Activated B cell treated with CpG ODN at 0.5 μM for 24 hours (primary cell): ENCODE measurements at regions not wholly inside any gene's neighbourhood (a gene's known extent, or its start where the extent isn't known, plus 50 kb on each side); places are given as distances from the start of the nearest gene placed in this dataset.

Experiments used
- ATAC-seq: fragments of 200-7000 bp; cut with Tn5 transposase; one replicate; pipeline ENCODE4 v1.10.0; 2021; ENCODE audit warnings: low read depth, mild to moderate bottlenecking, moderate library complexity
- CTCF ChIA-PET: fragments of 350-600 bp; sonication (Branson Sonifier 250); formaldehyde crosslinking; loops from one replicate; lab custom pipeline; 2021; ENCODE audit warnings: antibody characterized with exemption; lab: Charles Lee
- POLR2A ChIA-PET: fragments of 350-600 bp; sonication (Branson Sonifier 250); formaldehyde crosslinking; loops from one replicate; lab custom pipeline; 2021; ENCODE audit warnings: antibody characterized with exemption; lab: Charles Lee
- DNase-seq: peaks from one replicate; pipeline ENCODE4 v3.0.0; 2022
- H3K27ac Mint-ChIP-seq: one replicate; pipeline ENCODE4 v1.8.0; 2020; ENCODE audit warnings: mixed read lengths
- H3K27me3 Mint-ChIP-seq: one replicate; pipeline ENCODE4 v1.8.0; 2021; ENCODE audit warnings: mixed read lengths
- H3K36me3 Mint-ChIP-seq: one replicate; pipeline ENCODE4 v1.8.0; 2021; ENCODE audit warnings: low read depth, mixed read lengths
- H3K4me1 Mint-ChIP-seq: one replicate; pipeline ENCODE4 v1.8.0; 2021; ENCODE audit warnings: mixed read lengths
- H3K4me3 Mint-ChIP-seq: one replicate; pipeline ENCODE4 v1.8.0; 2020; ENCODE audit warnings: mild to moderate bottlenecking, mixed read lengths
- H3K9me3 Mint-ChIP-seq: one replicate; pipeline ENCODE4 v1.8.0; 2020; ENCODE audit warnings: mixed read lengths
- intact Hi-C: fragments of 100-400 bp; cut with micrococcal nuclease; formaldehyde crosslinking; loops from one replicate; pipeline ENCODE4 v1.15.1; 2024
- TF ChIP-seq, protein P1 (sequence below): fragments of 200-600 bp; IDR thresholded peaks from one replicate; pipeline ENCODE4 v1.8.0; 2022; ENCODE audit warnings: antibody characterized with exemption, mild to moderate bottlenecking

DNA sequence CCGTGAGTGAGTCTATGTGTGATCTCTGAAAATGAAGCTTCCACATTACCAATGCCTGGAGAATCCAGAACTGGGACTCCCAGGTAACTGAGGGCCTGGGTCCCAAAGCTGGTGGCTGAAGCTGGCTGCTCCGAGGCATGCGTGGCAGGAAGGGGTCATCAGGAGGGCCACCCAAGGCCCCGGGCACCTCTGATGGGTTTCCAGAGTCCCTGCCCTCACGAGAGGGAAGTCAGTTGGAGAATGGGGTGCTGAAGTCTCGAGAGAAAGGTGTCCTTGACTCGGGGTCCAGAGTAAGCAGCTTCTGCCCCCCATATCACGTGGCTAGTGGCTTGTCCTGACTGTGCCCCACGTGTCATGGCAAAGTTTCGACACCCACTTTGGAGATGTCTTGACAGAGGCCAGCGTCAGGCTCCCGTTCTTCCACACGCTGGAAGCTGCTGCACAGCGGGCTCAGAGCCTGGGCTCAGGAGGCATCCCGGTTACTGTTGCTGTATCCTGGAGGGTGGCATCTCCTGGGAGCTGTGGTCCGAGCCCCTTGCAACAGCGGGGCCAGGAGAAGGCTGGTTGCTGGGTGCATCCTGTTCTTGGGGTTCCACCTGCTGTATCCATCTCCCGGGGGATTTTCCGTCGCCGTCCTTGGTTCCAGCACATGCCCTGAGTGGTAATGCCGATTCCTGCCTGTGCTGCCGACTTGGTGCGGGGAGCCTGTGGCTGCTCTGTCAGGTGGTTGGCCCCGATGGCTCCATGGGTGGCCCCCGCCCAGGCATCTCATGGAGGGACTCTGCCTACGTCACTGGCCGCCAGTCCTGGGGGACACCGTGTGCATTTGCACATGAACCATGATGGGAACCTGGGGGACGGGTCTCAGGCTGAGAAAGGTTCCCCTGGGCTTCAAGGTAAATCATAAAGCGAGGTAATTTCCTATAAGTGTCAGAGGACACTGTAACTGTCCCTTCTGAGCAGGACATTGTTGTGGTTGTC, 183.3 kb upstream of the HDAC4 start:
- no peaks in the 10 kb centered on the region for H3K4me1 Mint-ChIP-seq
- H3K27me3 Mint-ChIP-seq = peaks cover 5% of the 10 kb centered on the region
- ChIA-PET CTCF (no interaction called here), POLR2A (no interaction called here)
- H3K9me3 Mint-ChIP-seq = no peaks in the 10 kb centered on the region
- no peaks in the 10 kb centered on the region for H3K36me3 Mint-ChIP-seq
- no peak overlapping the region for H3K4me3 Mint-ChIP-seq
- TF ChIP-seq, protein P1, sequence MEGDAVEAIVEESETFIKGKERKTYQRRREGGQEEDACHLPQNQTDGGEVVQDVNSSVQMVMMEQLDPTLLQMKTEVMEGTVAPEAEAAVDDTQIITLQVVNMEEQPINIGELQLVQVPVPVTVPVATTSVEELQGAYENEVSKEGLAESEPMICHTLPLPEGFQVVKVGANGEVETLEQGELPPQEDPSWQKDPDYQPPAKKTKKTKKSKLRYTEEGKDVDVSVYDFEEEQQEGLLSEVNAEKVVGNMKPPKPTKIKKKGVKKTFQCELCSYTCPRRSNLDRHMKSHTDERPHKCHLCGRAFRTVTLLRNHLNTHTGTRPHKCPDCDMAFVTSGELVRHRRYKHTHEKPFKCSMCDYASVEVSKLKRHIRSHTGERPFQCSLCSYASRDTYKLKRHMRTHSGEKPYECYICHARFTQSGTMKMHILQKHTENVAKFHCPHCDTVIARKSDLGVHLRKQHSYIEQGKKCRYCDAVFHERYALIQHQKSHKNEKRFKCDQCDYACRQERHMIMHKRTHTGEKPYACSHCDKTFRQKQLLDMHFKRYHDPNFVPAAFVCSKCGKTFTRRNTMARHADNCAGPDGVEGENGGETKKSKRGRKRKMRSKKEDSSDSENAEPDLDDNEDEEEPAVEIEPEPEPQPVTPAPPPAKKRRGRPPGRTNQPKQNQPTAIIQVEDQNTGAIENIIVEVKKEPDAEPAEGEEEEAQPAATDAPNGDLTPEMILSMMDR = no peak
- intact Hi-C loops = no loop called here
- no peak overlapping the region for H3K27ac Mint-ChIP-seq
- DNase-seq = no peak
- ATAC-seq = no peak

DNA sequence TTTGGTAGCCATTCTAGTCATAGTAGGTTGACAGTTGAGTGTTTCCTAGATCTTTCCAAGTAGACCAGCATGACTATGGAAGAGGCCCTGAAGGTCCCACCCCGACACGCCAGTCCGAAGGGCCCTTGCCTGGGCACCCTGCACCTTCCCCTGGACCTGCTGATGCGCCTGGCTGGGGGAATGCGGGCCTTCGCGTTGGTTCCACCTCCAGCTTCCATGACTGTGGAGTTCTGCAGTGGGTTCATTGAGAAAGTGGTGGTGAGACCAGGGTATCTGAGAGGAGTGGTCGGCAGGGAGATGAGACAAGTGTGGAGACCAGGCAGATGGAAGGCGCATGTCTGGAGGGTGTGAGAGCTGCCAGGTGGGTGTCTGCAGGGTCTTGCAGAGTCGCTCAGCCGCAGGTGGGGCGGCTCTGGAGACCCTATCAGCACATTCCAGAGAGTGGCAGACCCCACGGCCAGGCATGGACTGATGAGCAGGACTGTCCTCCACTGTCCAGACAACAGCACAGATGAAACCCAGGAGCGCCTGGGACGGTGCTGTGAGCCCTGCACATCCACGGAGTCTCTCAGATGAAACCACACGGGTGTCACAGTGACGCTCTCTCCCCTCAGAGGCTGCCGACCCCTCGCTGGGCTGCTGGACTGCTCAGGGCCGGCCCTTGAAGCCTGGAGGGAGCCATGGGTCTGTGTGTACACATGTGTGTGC, 182.5 kb upstream of the HDAC4 start:
- H3K4me3 Mint-ChIP-seq = no peak overlapping the region
- H3K9me3 Mint-ChIP-seq = no peaks in the 10 kb centered on the region
- DNase-seq = no peak
- ChIA-PET POLR2A (no interaction called here), CTCF (no interaction called here)
- TF ChIP-seq, protein P1 = no peak
- no peak overlapping the region for H3K27ac Mint-ChIP-seq
- no peak for ATAC-seq
- peaks cover 5% of the 10 kb centered on the region for H3K27me3 Mint-ChIP-seq
- H3K4me1 Mint-ChIP-seq = no peaks in the 10 kb centered on the region
- no peaks in the 10 kb centered on the region for H3K36me3 Mint-ChIP-seq
- intact Hi-C loops = no loop called here

DNA sequence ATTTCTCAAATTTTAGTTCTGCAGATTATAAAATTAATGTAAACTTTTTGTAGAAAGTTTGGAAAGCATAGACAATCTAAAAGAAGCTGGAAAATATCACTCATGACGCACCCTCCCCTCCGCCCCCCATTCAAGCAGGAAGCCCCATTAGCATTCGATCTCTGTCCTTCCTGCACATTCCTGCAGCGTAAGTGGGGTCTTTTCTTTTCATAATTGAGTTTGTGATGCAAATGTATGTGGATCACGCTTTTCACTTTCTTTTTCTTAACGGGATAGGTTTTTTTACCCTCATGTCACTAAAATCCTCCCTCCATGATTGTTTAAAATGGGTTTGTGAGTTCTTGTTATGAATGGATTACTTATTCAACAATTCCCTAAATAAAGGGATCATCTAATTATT, 181.7 kb upstream of the HDAC4 start:
- ChIA-PET CTCF (no interaction called here), POLR2A (no interaction called here)
- no peaks in the 10 kb centered on the region for H3K36me3 Mint-ChIP-seq
- no peaks in the 10 kb centered on the region for H3K9me3 Mint-ChIP-seq
- no peaks in the 10 kb centered on the region for H3K27me3 Mint-ChIP-seq
- ATAC-seq = no peak
- no peak for DNase-seq
- intact Hi-C loops = no loop called here
- no peak overlapping the region for H3K27ac Mint-ChIP-seq
- no peaks in the 10 kb centered on the region for H3K4me1 Mint-ChIP-seq
- TF ChIP-seq, protein P1 = no peak
- H3K4me3 Mint-ChIP-seq = no peak overlapping the region

DNA sequence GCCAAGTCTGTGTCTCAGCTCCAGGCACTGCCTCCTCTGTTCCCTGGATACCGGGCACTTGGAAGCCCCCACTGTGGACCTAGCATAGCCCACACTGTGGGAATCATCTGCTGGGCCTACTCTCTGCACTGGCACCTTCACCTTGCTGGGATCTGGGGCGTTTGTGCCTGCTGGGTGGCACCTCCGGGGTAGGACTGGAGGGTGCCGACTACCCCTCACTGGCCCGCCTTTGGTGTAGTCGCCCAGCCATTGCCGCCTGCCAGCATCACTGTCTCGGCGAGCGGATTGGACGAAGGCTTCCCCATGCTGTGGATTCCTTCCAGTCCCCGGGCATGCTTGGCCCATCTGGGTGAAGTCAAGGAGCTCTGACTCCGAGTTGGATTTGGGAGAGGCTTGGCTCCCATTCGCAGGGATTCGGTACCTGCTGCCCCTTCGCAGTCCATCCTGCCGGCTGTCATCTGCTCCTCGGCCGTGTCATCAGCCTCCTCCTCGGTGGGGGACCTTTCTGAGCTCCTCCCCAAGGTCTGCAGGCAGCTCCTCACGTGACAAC, 180.6 kb upstream of the HDAC4 start:
- Mint-ChIP-seq H3K9me3 (no peaks in the 10 kb centered on the region), H3K36me3 (no peaks in the 10 kb centered on the region), H3K27me3 (peaks cover 2% of the 10 kb centered on the region), H3K27ac (no peak overlapping the region), H3K4me3 (no peak overlapping the region), H3K4me1 (no peaks in the 10 kb centered on the region)
- ATAC-seq (no peak), DNase-seq (peak; percentile 7)
- ChIA-PET POLR2A (no interaction called here), CTCF (no interaction called here)
- intact Hi-C loops = no loop called here
- TF ChIP-seq, protein P1 = no peak

DNA sequence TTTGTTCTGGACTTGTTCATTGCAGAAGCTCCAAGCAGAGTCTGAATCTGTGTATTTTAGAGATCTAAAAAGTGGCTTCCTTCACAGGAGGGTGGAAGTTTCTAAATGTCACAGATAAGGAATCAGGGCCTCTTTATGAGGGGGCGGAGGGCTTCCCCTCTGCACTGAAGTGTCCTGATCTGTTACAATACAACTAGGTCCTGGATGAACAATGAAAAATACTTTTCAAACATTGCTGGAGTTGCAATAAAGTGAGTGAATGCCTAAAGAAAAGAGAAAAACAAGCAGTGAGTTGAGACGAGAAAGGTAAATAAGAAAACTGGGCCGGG, 179.3 kb upstream of the HDAC4 start:
- Mint-ChIP-seq H3K27ac (no peak overlapping the region), H3K36me3 (no peaks in the 10 kb centered on the region), H3K4me3 (no peak overlapping the region), H3K9me3 (no peaks in the 10 kb centered on the region), H3K27me3 (peaks cover 3% of the 10 kb centered on the region), H3K4me1 (no peaks in the 10 kb centered on the region)
- TF ChIP-seq, protein P1 = no peak
- POLR2A ChIA-PET = no interaction called here
- CTCF ChIA-PET = no interaction called here
- no peak for DNase-seq
- intact Hi-C loops = no loop called here
- ATAC-seq = no peak
